ENCODE measurements at regions not wholly inside any gene's neighbourhood (a gene's known extent, or its start where the extent isn't known, plus 50 kb on each side); places are given as distances from the start of the nearest gene placed in this dataset.
A peak's percentile ranks its signal among the peaks of the same experiment; 100 is the strongest.

- no peak for TF ChIP-seq ZBTB43 (CRISPR knock-in tag; IDR thresholded peaks at IDR 0.05)
- no peak for TF ChIP-seq ZNF219 (CRISPR knock-in tag; IDR thresholded peaks at IDR 0.05; ENCODE audit: borderline replicate concordance)
- TF ChIP-seq STAT6 (CRISPR knock-in tag; conservative IDR thresholded peaks at IDR 0.05; ENCODE audit: low read depth), result no peak
- TF ChIP-seq TP53 (CRISPR knock-in tag; IDR thresholded peaks at IDR 0.05), result no peak
- no peak for TF ChIP-seq IRF2 (CRISPR knock-in tag; IDR thresholded peaks at IDR 0.05; ENCODE audit: borderline replicate concordance, low read depth)
- no peak for TF ChIP-seq ZNF416 (CRISPR knock-in tag; IDR thresholded peaks at IDR 0.05)
- TF ChIP-seq SP1 (CRISPR knock-in tag; conservative IDR thresholded peaks at IDR 0.05), result no peak
- ChIA-PET POLR2A (no interaction called here), CTCF (no interaction called here)
- H3K4me1 Mint-ChIP-seq, result no peaks in the 10 kb centered on the region
- no peaks in the 10 kb centered on the region for H3K27me3 Mint-ChIP-seq (ENCODE audit: low read depth)
- H3K27ac Mint-ChIP-seq, result no peak overlapping the region
- no peaks in the 10 kb centered on the region for H3K36me3 Mint-ChIP-seq
- ATAC-seq (no peak), DNase-seq (ENCODE audit: low spot score) (no peak)
- no peak overlapping the region for H3K4me3 Mint-ChIP-seq
- H3K9me3 Mint-ChIP-seq, result peaks cover 5% of the 10 kb centered on the region; the same call in 1 of the 2 replicates
Observed at GRCh38 chr5:85784746-85785145, 833.0 kb upstream of the COX7C start.

GRCh38 chr5:85813146-85813545 lies 804.6 kb upstream of the COX7C start:
- ATAC-seq, result no peak
- TF ChIP-seq ZNF219 (CRISPR knock-in tag; IDR thresholded peaks at IDR 0.05; ENCODE audit: borderline replicate concordance) (no peak), CREM (CRISPR knock-in tag; IDR thresholded peaks at IDR 0.05) (no peak), NFE2L1 (CRISPR knock-in tag; IDR thresholded peaks at IDR 0.05) (no peak), FOXK1 (CRISPR knock-in tag; IDR thresholded peaks at IDR 0.05) (no peak), ZNF423 (CRISPR knock-in tag; IDR thresholded peaks at IDR 0.05) (no peak), MYBL2 (CRISPR knock-in tag; IDR thresholded peaks at IDR 0.05) (no peak), GABPB1 (CRISPR knock-in tag; IDR thresholded peaks at IDR 0.05) (no peak)
- CTCF ChIA-PET, result no interaction called here
- no peaks in the 10 kb centered on the region for H3K9me3 Mint-ChIP-seq
- H3K27ac Mint-ChIP-seq, result no peak overlapping the region
- H3K4me1 Mint-ChIP-seq, result peaks cover 24% of the 10 kb centered on the region
- peaks cover 2% of the 10 kb centered on the region; the same call in 1 of the 2 replicates for H3K36me3 Mint-ChIP-seq
- POLR2A ChIA-PET, result no interaction called here
- no peak overlapping the region for H3K4me3 Mint-ChIP-seq
- no peak for DNase-seq (ENCODE audit: low spot score)
- H3K27me3 Mint-ChIP-seq (ENCODE audit: low read depth), result no peaks in the 10 kb centered on the region

GRCh38 chr5:85814596-85814995 lies 803.1 kb upstream of the COX7C start:
- H3K27ac Mint-ChIP-seq, result peak overlapping the region; percentile 83
- H3K4me3 Mint-ChIP-seq, result no peak overlapping the region
- peaks cover 24% of the 10 kb centered on the region for H3K4me1 Mint-ChIP-seq
- ChIA-PET CTCF (no interaction called here), POLR2A (no interaction called here)
- H3K9me3 Mint-ChIP-seq, result no peaks in the 10 kb centered on the region
- peaks cover under 1% of the 10 kb centered on the region; the same call in 1 of the 2 replicates for H3K36me3 Mint-ChIP-seq
- peak; percentile 13 for DNase-seq (ENCODE audit: low spot score)
- H3K27me3 Mint-ChIP-seq (ENCODE audit: low read depth), result no peaks in the 10 kb centered on the region
- ATAC-seq, result peak; percentile 90
- TF ChIP-seq ZNF138 (CRISPR knock-in tag; conservative IDR thresholded peaks at IDR 0.05) (no peak), ETV6 (CRISPR knock-in tag; IDR thresholded peaks at IDR 0.05) (no peak), ZSCAN18 (CRISPR knock-in tag; IDR thresholded peaks at IDR 0.05) (0 out of 2 replicates have a peak, but pooled peaks have one; percentile 15), IRF2 (CRISPR knock-in tag; IDR thresholded peaks at IDR 0.05; ENCODE audit: borderline replicate concordance, low read depth) (no peak), E2F1 (CRISPR knock-in tag; IDR thresholded peaks at IDR 0.05) (no peak), PRDM15 (CRISPR knock-in tag; IDR thresholded peaks at IDR 0.05) (no peak), GTF2I (CRISPR knock-in tag; conservative IDR thresholded peaks at IDR 0.05) (peak; percentile 65; the same call in 1 of the 2 replicates), NR3C1 (CRISPR knock-in tag; conservative IDR thresholded peaks at IDR 0.05; ENCODE audit: low read depth) (no peak), ZNF317 (CRISPR knock-in tag; IDR thresholded peaks at IDR 0.05; ENCODE audit: borderline replicate concordance, low read depth) (no peak), PRRX2 (CRISPR knock-in tag; IDR thresholded peaks at IDR 0.05) (no peak), USF1 (CRISPR knock-in tag; IDR thresholded peaks at IDR 0.05) (no peak), NR2C2 (CRISPR knock-in tag; IDR thresholded peaks at IDR 0.05) (no peak)
